GM21717 (cell line): ENCODE measurements at regions not wholly inside any gene's neighbourhood (a gene's known extent, or its start where the extent isn't known, plus 50 kb on each side); places are given as distances from the start of the nearest gene placed in this dataset.

ENCODE experiments used
- ATAC-seq: cut with Tn5 transposase; IDR thresholded peaks from one replicate; pipeline ENCODE4 v1.9.1; 2021; ENCODE audit warnings: mild to moderate bottlenecking, moderate library complexity; ENCODE audit not compliant: unreplicated experiment

- ATAC-seq: no peak
Measured at GRCh38 chr15:66848116-66848515, 146.1 kb downstream of the SMAD6 start.

GRCh38 chr15:66848686-66849392 is 146.8 kb downstream of the SMAD6 start:
- ATAC-seq: no peak

GRCh38 chr15:66849393-66849745 is 147.3 kb downstream of the SMAD6 start:
- no peak for ATAC-seq

DNA sequence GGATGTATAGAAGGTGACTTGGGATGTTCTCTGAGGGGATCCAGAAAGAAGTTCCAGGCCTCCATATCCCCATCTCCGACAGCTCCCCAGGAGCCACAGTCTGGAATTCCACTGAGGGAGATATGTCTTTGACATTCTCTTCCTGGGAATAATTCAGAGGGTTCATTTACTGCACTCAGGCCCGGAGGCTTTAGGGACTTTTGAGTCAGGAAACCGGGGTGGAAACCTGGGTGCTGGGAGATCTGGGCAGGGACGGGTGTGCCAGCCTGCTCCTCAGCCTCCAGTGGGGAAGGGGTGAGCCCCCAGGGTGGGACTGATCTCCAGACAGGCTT is 147.7 kb downstream of the SMAD6 start:
- no peak for ATAC-seq

GRCh38 chr15:66850078-66850991 is 148.3 kb downstream of the SMAD6 start:
- ATAC-seq: no peak

- no peak for ATAC-seq
Measured at GRCh38 chr15:66850996-66851310, 148.9 kb downstream of the SMAD6 start.

DNA sequence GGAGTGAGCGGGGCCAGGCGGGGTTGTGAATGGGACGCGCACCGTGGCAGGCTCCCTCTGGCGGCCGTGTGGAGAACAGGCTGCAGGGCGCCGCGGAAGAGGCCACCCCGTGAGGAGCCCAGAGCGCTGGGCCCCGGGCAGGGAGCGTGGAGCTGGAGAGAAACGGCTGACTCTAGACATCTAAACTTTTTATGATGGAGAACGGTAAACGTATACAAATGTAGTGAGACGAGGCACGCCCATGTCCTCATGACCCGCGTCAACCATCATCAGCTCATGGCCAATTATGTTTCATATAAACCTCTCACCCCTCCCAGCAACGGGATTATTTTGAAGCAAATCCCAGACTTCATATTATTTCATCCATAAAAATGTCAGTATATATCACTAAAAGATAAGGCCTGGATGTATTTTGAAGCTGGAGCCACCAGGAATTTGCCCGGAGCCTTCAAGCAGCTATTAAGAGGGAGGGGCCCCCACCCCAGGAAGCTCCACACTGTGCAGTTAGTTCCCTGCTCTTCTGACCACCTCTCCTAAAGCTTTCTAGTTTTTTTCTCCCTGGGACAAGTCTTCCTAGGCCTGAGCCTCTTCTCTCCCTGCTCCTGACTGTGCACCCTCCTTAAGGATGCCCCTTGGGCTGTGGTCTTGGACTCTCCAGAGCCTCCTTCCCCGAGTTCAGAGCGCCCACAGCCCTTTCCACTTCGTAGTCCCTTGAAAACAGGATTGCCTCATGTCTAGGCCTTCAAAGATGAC is 149.5 kb downstream of the SMAD6 start:
- peak; percentile 50 for ATAC-seq

DNA sequence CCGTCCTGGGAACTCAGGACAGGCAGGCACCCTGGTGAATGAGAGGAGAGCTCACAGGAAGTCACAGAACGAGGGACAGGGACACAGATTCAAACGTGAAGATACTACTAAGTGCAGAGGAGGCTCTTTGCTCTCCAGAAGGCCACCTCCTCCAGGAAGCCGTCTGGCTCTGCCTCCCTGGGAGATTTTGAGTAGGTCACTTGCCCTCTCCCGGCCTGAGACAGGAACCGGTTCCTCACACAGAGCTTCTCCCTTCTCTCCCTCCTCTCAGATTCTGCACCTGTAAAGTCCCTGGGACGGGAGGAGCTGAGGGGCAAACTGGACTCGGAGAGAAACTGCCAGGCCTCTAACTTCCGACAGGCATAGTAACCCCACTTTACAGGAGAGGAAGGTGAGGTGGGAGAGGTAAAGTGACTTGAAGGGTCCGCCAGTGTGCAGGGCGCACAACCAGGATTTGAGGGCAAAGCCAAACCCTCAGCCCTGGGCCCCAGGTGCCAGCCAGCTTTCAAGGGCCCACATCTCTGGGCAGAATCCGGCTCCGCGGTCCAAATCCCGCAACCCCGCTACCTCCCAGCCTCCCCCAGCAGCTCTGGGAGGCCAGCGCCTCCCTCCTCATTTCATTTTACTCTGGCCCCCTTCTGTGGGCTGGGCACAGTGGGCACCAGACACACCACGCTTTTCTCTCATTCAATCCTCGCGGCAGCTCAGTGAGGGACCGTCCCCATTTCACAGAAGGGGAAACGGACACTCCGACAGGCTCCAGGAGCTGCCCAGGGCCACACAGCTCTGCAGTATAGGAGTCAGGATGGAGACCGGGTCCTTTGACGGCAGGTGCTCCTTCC is 150.2 kb downstream of the SMAD6 start:
- ATAC-seq: no peak

DNA sequence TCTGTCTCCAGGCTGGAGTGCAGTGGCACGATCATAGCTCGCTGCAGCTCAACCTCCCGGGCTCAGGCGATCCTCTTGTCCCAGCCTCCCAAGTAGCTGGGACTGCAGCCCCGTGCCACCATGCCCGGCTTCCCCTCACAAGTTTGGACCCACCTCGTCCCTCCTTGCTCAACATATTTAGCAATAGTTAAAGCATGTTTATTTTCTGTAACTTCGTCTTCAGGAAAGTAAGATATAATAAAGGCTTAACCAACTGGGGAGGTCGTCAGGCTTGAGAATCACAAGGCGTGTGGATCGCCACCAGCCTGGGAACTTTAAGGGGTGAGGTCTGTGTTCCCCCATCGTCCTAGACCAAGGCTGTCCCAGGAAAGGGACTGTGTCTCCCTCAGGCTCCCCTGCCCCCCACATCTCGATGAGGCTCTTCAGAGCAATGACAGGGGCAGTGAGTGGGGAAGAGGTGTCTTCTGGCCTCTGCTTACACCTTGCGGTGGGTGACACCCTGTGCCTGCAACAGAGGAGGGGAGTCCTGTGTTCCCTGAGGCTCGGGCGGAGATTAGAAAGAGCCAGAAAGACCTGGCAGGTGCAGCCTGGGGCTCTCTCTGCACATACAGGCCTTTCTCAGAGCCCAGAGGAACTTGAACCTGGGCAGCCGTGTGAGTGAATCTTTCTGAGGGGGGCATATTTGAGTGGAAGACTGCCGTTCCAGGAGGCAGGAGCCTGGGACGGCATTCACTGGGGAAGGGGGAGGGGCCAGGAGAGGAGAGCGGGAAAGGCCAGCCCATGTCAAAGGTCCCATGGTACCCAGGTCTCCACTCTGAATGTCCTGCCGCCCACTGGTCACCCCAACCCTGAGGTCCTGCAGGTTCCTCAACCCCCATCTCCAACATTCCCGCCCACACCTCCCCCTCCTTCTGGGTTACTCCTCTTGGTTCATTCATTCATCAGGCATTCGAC is 152.3 kb downstream of the SMAD6 start:
- ATAC-seq: no peak

DNA sequence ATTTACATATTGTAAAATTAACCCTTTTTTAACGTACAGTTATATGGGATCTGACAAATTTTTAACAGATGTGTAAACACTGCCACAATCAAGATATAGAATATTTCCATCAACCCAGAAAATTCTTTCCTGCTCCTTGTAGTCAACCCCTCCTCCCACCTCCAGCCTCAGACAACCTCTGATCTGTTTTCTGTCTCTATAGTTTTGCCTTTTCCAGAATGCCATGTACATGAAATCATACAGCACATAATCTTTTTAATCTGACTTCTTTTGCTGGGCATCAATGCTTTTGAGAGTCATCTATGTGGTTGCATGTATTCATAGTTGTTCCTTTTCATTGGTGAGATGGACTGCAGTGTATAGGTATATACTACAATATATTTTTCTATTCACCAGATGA is 153.0 kb downstream of the SMAD6 start:
- no peak for ATAC-seq

GRCh38 chr15:66857694-66858093 is 155.7 kb downstream of the SMAD6 start:
- no peak for ATAC-seq

DNA sequence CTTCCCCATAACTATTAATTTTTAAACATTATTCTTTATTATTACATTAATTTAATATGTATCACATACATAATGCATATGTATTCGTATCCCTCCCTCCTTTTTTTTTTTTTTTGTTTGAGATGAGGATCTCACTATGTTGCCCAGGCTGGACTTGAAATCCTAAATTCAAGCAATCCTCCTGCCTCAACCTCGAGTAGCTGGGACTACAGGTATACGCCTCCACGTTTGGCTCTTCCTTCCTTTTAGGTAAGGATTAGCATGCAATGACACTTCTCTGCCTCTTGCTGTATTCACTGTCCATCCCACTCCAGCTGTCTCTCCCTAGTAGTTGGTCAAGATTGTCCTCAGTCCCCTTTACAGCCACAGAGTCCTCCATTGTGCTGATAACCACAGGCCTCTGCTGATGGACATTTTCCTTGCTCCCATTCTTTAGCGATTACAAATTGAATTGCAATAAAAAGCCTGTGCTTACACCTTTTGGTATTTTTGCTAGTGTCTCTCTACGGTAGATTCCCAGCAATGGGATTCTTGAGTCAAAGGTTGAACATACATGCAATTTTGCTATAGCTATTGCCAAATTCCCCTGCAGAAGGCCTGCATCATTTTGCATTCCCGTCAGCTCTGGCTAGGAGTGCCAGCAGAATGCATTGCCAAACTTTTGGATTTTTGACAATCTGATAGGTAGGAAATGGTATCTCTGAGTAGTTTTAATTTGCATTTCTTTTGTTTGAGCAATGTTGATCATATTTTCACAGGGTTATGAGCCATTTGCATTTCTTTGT is 156.6 kb downstream of the SMAD6 start:
- ATAC-seq: no peak

GRCh38 chr15:66859688-66860253 is 157.7 kb downstream of the SMAD6 start:
- no peak for ATAC-seq

DNA sequence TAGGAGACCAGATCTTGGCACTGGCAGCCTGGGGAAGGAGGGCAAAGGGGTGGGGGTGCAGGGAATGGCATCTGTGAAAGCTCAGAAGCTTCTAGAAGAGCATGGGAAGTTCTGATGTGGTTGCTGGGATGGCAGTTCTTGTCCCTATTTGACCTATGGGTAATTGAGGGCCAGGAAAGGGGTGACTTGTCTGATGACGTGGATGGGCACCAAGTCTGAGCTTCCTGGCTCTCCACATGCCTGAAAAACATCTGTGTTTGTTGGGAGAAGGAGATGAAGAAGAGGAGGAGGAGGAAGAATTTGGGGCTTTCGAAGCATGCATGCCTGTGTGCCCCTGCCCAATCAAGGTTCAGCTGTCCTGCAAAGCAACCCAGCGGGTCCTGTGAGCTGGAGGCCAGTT is 158.8 kb downstream of the SMAD6 start:
- ATAC-seq: no peak

DNA sequence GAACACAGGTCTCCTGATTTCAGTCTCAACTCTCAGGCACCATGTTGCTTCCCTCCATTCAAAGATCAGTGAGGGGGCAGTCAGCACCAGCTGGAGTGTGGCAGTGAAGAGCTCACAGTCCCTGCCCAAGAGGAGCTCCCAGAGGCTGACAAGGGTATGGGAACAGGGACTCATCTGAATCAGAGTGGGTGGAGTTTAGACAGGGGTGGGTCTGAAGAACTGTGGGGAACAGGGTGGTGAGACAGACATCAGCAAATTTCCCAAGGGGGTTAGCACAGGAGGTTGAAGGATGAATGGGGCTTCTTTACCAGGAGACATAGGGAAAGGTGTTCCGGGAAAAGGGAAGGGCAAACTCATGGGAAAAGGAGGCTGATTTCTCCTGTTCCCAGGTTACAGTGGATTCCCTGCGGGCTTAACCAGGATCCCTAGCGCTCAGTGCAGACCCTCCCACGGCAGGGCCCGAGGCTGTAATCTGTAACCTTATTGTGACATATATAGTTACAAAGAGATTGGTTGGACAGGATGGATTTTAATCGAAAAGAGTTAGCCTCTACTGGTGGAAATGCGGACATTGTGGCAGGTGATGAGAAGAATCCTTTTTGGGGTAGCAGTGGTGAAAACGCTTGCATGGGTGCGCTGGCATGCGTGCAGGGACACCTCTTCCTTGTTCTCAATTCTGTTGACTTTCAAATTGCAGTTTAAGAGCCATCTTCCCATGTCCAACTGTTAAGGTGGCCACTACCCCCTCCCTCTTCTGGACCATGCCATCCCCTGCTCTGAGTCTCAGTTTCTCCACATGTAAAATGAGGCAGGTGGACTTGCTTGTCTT is 160.3 kb downstream of the SMAD6 start:
- no peak for ATAC-seq

DNA sequence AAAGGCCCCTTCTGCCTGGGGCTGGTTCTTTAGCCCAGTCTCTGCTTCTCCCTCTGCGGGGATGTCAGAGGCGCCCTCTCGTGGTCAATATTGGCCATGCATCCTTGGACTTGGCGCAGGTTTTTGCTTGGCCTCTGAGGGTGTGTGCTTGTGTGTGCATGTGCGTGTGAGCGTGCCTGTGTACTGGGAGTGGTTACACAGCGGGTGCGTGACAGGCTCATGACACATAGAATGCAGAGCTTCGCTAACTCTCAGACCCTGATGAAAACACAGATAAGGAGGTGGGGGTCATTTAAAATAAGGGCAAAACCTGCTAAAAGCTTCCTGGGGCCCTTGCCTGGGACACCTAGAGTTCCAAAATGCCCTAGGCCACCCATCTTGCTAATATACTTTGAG is 160.9 kb downstream of the SMAD6 start:
- no peak for ATAC-seq

DNA sequence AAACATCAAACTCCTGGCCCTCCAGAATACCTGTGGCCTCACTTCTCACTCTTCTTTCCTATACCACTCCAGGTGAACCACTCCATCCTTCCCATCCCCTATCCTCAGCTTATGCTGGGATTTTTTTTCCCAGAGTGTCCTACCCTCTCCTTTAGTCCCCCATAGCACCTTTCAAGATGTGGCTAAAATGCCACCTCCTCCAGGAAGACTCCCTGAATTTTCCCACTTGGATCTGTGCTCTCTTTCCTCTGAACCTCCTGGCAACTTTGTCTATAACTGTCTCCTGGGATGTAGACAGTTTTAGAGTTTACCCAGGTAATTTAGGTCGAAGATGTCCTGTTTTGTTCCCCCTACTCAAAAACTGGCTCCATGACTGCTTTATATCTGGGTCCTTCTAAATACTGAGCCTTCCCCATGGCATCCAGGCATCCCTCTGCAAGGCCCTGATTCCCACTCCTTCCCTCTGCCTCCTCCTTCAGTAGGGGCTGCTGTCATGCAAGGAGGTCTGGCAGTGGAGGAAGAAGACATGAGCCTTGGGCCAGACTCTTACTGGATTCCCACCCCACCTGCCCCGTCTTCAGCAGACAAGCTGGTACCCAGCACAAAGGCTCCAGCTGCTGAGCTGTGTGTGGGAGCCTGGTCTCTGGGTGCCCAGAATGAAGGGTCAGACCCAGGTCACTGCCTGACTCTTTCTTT is 161.5 kb downstream of the SMAD6 start:
- ATAC-seq: no peak
